Pulmonary artery endothelial cell (primary cell): ENCODE measurements at regions not wholly inside any gene's neighbourhood (a gene's known extent, or its start where the extent isn't known, plus 50 kb on each side); places are given as distances from the start of the nearest gene placed in this dataset.

ENCODE experiments used
- DNase-seq: peaks from one replicate; pipeline ENCODE4 v3.0.0-alpha.2; 2011; ENCODE audit warnings: low read depth, low spot score

- DNase-seq, result no peak
Measured at GRCh38 chr3:178369006-178369405, 167.2 kb upstream of the KCNMB2 start.

DNA sequence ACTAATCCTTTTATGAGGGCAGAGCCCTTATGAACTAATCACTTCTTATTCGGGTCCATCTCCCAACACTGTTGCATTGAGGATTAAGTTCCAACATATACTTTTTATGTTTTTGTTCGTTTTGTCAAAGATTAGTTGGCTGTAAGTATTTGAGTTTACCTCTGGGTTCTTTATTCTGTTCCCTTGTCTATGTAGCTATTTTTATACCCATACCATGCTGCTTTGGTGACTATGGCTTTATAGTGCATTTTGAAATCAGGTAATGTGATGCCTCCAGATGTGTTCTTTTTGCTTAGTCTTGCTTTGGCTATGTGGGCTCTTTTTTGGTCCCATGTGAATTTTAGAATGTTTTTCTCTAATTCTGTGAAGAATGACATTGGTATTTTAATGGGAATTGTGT, 166.4 kb upstream of the KCNMB2 start:
- no peak for DNase-seq

GRCh38 chr3:178370387-178370786, 165.8 kb upstream of the KCNMB2 start:
- no peak for DNase-seq

DNA sequence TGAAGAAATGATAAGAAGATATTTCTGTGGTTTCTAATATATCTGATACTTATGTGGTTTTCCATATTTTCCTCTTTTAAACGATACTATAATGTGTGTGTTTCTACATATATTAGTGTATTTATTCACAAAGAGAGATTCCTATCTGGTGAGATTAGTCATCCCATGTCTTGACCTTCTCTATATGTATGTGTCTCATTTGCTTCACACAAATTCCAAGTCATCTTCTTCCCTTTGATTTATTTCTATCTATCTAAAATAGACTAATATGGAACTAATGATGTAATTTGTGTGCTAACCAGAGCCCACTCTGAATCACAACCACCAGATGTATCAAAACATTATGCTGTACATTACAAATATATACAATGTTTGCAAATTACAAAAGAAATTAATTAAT, 154.7 kb upstream of the KCNMB2 start:
- no peak for DNase-seq

GRCh38 chr3:178381971-178382448, 154.2 kb upstream of the KCNMB2 start:
- no peak for DNase-seq

GRCh38 chr3:178382449-178383061, 153.7 kb upstream of the KCNMB2 start:
- DNase-seq, result peak; percentile 82

GRCh38 chr3:178384321-178385230, 151.7 kb upstream of the KCNMB2 start:
- DNase-seq, result no peak

GRCh38 chr3:178385280-178385952, 150.8 kb upstream of the KCNMB2 start:
- no peak for DNase-seq

GRCh38 chr3:178386401-178386800, 149.8 kb upstream of the KCNMB2 start:
- DNase-seq, result no peak

DNA sequence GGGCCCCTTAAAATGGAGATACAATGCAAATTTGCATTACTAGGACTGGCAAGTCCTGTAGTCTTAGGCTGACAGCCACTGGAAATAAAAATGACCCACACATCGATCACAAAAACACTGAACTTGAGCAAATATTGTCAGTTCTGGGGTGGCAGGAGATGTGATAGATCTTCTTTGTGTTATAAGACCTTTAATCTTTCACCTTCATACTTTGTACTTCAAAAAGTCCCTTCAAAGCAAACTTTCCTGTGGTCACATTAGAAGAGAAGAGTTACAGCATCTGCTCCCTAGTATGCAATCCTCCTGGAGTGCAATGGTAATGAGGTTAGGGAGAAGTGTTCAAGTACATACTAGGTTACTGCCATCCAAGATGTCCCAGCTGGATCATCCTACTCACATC, 149.4 kb upstream of the KCNMB2 start:
- no peak for DNase-seq

DNA sequence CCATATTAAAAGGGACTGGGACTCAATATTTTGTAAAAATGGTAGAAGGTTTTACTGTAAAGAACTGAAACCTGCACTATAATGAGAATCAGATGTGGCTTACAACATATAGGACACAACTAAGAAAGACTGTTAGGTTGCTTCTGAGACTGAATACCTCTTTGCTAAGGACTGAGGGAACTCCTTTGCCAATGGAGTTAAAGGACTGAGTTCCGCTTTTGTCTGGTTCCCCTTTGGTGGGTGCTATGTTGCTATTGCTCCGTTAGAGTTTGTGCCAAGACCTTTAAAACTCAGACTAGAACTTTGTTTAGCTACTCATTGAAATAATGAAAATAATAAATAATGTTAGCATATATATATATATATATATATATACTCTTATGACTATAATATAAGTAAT, 147.8 kb upstream of the KCNMB2 start:
- DNase-seq, result no peak

GRCh38 chr3:178389258-178389657, 147.0 kb upstream of the KCNMB2 start:
- DNase-seq, result no peak

DNA sequence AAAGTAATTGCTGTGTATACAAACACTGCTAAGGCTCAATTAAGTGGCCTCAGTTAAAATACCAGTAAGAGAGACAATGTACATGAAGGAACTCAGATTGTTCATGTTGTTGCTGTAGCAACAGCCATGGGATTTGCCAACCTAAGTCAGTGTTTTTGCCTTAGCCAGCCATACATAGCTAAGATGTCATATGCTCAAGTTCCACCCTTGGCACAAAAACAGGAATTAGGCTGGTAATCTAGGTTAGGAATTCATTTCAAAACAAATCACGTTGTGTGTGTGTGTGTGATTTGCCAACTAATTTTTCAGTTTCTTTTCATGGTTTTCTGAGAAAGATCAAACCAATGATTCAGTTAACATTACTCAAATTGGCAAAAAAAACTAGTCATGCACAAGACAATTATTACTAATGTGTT, 143.7 kb upstream of the KCNMB2 start:
- peak; percentile 22 for DNase-seq

- DNase-seq, result no peak
Measured at GRCh38 chr3:178393146-178393545, 143.1 kb upstream of the KCNMB2 start.

DNA sequence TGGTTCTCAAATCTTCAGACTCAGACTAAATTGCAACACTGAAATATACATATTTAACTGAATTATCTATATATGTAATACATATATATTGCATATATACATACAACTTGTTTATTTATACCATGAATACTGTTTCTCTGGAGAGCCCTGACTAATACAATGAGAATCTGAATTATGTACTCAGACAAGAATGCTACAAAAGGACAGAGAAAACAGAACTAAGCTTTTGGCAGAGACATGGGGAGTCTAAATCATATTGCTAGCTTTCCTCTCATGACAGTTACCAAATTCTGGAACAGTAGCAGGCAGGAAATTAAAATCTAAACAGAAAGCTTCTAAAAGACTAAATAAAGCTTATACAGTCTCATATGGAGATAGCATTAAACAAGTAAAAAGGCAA, 142.4 kb upstream of the KCNMB2 start:
- DNase-seq, result peak; percentile 8

DNA sequence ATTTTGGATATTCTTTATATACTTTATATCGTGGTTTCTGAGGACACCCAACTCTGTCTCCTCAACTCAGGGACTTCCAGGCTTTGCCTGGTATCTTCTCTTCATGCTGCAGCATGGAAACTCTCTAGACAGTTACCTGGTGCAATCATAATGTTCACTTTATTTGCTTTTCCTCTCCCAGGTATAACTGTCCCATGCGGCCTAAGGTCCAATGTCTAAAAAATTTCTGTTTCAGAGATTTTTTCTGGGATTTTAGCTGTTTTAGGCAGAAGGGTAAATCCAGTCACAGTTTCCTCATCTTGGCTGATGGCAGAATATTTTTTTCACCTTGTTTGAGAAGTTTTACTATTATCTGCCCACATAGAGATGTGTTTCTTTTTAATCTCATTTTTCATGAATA, 139.9 kb upstream of the KCNMB2 start:
- DNase-seq, result no peak

DNA sequence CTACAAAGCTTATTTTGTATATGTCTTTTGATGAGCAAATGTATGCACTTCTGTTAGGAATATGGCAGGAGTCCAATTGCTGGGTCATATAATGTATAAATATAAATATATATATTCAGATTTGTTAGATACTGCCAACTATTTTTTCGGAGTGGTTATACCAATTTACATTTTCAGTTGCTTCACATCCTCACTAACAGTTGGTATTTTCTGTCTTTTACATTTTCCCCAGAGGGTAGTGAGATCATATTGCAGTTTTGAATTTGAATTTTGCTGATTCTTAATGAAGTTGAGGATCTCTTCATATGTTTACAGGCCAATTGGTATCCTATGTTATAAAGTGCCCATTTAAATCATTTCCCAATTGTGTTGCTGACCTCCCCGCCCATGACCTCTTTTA, 139.0 kb upstream of the KCNMB2 start:
- DNase-seq, result no peak

DNA sequence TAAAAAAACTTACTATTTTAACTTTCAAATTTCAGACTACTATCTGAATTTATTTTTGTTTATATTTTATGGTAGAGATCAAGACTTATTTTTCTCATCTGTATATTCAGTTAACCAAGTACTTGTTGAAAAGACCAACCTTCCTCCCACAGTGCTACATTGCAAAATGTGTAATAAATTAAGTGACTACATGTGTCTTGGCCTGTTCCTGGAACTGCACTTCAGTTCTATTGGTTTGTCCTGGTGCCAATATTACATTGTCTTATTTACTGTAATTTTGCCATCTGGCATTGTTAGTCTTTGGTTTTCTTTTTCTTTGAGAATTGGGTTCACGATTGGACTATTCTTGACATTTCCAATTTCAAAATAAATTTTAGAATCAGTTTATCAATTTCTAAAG, 138.4 kb upstream of the KCNMB2 start:
- DNase-seq, result no peak

DNA sequence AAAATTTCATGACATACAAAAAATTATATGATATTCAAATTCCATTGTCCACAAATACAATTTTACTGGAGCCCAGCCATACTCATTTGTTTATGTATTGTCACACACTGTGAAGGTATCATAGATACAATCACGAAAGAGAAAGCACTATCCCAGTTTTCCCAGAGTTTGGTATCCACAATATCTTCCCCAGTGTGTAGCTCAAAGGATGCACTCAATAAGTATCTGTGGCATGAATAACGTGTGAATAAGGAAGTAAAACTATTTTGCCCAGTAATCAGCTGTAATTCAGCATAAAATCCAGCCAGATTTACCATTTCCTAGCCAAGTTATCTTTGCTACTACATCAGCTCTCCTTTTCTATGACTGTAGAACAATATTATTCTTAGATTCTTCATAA, 131.3 kb upstream of the KCNMB2 start:
- no peak for DNase-seq

- no peak for DNase-seq
Measured at GRCh38 chr3:178405531-178405930, 130.7 kb upstream of the KCNMB2 start.

- no peak for DNase-seq
Measured at GRCh38 chr3:178406206-178406605, 130.0 kb upstream of the KCNMB2 start.

DNA sequence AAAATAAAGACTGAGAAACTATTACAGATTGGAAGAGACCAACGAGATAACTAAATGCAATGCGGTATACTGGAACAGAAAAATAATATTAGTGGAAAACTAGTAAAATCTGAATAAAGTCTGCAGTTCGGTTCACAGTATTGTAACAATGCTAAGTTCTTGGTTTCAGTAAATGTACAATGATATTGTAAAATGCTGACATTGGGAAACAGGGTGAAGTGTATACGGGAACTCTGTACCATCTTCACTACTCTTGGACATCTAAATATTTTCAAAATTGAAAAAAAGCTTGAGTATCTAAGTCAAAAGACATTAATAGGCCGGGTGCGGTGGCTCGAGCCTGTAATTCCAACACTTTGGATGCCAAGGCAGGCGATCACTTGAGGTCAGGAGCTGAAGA, 120.9 kb upstream of the KCNMB2 start:
- DNase-seq, result no peak
